ENCODE measurements at regions not wholly inside any gene's neighbourhood (a gene's known extent, or its start where the extent isn't known, plus 50 kb on each side); places are given as distances from the start of the nearest gene placed in this dataset.

- TF ChIP-seq, protein P1, sequence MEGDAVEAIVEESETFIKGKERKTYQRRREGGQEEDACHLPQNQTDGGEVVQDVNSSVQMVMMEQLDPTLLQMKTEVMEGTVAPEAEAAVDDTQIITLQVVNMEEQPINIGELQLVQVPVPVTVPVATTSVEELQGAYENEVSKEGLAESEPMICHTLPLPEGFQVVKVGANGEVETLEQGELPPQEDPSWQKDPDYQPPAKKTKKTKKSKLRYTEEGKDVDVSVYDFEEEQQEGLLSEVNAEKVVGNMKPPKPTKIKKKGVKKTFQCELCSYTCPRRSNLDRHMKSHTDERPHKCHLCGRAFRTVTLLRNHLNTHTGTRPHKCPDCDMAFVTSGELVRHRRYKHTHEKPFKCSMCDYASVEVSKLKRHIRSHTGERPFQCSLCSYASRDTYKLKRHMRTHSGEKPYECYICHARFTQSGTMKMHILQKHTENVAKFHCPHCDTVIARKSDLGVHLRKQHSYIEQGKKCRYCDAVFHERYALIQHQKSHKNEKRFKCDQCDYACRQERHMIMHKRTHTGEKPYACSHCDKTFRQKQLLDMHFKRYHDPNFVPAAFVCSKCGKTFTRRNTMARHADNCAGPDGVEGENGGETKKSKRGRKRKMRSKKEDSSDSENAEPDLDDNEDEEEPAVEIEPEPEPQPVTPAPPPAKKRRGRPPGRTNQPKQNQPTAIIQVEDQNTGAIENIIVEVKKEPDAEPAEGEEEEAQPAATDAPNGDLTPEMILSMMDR (IDR thresholded peaks at IDR 0.05; ENCODE audit: extremely low read depth, low read depth, low read length), result no peak
- DNase-seq (ENCODE audit: insufficient read length, low spot score, missing footprints), result no peak
- Histone ChIP-seq H3K4me2 (ENCODE audit: insufficient read depth, low read length) (no peak overlapping the region), H3K9me3 (ENCODE audit: low read depth, low read length) (no peaks in the 10 kb centered on the region), H2AFZ (ENCODE audit: low read length) (no peak overlapping the region), H3K36me3 (ENCODE audit: insufficient read depth, low read length) (no peaks in the 10 kb centered on the region), H3K27ac (ENCODE audit: low read depth, low read length) (no peak overlapping the region), H3K4me1 (ENCODE audit: insufficient read depth, low read length) (no peaks in the 10 kb centered on the region), H3K27me3 (ENCODE audit: insufficient read depth, low read length) (no peaks in the 10 kb centered on the region), H3K4me3 (ENCODE audit: insufficient read depth, low read length) (no peak overlapping the region), H3K79me2 (ENCODE audit: insufficient read depth, low read length) (no peaks in the 10 kb centered on the region), H4K20me1 (ENCODE audit: insufficient read depth, low read length) (no peaks in the 10 kb centered on the region)
Measured at GRCh38 chr13:103715335-103715734, 649.1 kb upstream of the SLC10A2 start.

DNA sequence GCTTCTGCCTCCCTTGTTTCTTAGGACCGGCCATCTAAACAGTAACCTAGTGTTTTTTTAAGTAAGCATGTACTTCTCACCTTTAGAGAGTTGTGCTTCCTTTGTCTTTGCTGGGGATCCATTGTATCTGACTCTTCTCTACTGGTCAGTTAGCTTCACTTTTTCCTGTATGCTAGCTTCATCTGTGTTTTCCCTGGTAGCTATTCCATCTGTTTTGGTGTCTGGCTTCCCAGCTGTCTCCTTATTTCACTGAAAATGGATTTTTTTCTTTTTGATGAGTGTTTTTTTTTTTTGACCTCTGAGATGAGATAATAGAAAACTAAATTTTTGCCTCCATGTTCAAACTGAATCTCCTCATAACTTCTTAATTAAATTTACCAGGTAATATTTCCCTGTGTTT, 637.0 kb upstream of the SLC10A2 start:
- Histone ChIP-seq H3K4me3 (ENCODE audit: insufficient read depth, low read length) (no peak overlapping the region), H3K36me3 (ENCODE audit: insufficient read depth, low read length) (no peaks in the 10 kb centered on the region), H3K4me1 (ENCODE audit: insufficient read depth, low read length) (no peaks in the 10 kb centered on the region), H3K4me2 (ENCODE audit: insufficient read depth, low read length) (no peak overlapping the region), H3K9me3 (ENCODE audit: low read depth, low read length) (no peaks in the 10 kb centered on the region), H3K79me2 (ENCODE audit: insufficient read depth, low read length) (no peaks in the 10 kb centered on the region), H3K27ac (ENCODE audit: low read depth, low read length) (no peak overlapping the region), H2AFZ (ENCODE audit: low read length) (no peak overlapping the region), H3K27me3 (ENCODE audit: insufficient read depth, low read length) (no peaks in the 10 kb centered on the region), H4K20me1 (ENCODE audit: insufficient read depth, low read length) (no peaks in the 10 kb centered on the region)
- no peak for DNase-seq (ENCODE audit: insufficient read length, low spot score, missing footprints)
- TF ChIP-seq, protein P1 (IDR thresholded peaks at IDR 0.05; ENCODE audit: extremely low read depth, low read depth, low read length), result no peak

DNA sequence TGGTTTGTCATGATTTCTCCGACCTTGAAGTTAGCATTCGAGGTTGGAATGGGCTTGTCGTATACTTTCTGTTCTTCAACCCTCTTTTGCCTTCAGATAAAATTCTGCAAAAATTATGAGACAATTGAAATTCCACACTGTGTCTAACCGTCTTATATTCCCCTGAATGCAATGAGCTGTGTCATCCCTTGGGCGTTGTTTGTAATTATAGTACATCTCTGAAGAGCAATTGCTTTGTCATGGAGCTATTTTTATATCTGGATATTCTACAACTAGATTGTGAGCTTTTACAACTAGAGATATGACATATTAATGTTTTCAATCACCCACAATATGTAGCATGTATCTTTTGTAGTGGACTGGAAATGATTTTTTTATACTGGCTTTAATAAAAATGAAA, 631.8 kb upstream of the SLC10A2 start:
- Histone ChIP-seq H3K79me2 (ENCODE audit: insufficient read depth, low read length) (no peaks in the 10 kb centered on the region), H3K9me3 (ENCODE audit: low read depth, low read length) (no peaks in the 10 kb centered on the region), H2AFZ (ENCODE audit: low read length) (no peak overlapping the region), H3K36me3 (ENCODE audit: insufficient read depth, low read length) (no peaks in the 10 kb centered on the region), H3K4me1 (ENCODE audit: insufficient read depth, low read length) (no peaks in the 10 kb centered on the region), H4K20me1 (ENCODE audit: insufficient read depth, low read length) (no peaks in the 10 kb centered on the region), H3K4me2 (ENCODE audit: insufficient read depth, low read length) (no peak overlapping the region), H3K4me3 (ENCODE audit: insufficient read depth, low read length) (no peak overlapping the region), H3K27ac (ENCODE audit: low read depth, low read length) (no peak overlapping the region), H3K27me3 (ENCODE audit: insufficient read depth, low read length) (no peaks in the 10 kb centered on the region)
- TF ChIP-seq, protein P1 (IDR thresholded peaks at IDR 0.05; ENCODE audit: extremely low read depth, low read depth, low read length), result no peak
- no peak for DNase-seq (ENCODE audit: insufficient read length, low spot score, missing footprints)

DNA sequence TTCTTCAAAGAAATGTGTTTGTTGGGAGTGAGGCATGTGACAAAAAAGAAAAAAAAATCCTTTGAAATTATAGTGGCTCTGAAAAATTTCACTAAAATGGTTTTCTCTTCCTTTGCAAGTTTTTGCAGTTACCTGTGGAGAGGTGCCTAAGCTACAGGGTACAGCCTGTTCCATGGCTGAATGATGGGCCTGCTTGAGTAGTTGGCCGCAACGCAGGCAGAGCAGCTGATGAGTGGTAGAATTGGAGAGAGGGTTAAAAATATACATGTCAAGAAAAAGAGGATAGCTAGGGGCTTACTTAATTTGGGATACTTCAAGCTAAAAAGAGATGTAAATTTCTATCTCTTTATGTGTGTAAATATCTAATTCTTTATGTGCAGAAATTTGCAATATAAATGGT, 629.1 kb upstream of the SLC10A2 start:
- Histone ChIP-seq H3K27me3 (ENCODE audit: insufficient read depth, low read length) (no peaks in the 10 kb centered on the region), H4K20me1 (ENCODE audit: insufficient read depth, low read length) (no peaks in the 10 kb centered on the region), H3K4me3 (ENCODE audit: insufficient read depth, low read length) (no peak overlapping the region), H3K4me2 (ENCODE audit: insufficient read depth, low read length) (no peak overlapping the region), H3K27ac (ENCODE audit: low read depth, low read length) (no peak overlapping the region), H2AFZ (ENCODE audit: low read length) (no peak overlapping the region), H3K79me2 (ENCODE audit: insufficient read depth, low read length) (no peaks in the 10 kb centered on the region), H3K4me1 (ENCODE audit: insufficient read depth, low read length) (no peaks in the 10 kb centered on the region), H3K9me3 (ENCODE audit: low read depth, low read length) (peaks cover 2% of the 10 kb centered on the region), H3K36me3 (ENCODE audit: insufficient read depth, low read length) (no peaks in the 10 kb centered on the region)
- TF ChIP-seq, protein P1 (IDR thresholded peaks at IDR 0.05; ENCODE audit: extremely low read depth, low read depth, low read length), result no peak
- DNase-seq (ENCODE audit: insufficient read length, low spot score, missing footprints), result no peak

All from osteoblast (primary cell).